Mesothelial cell of epicardium (in vitro differentiated cells): ENCODE measurements at regions not wholly inside any gene's neighbourhood (a gene's known extent, or its start where the extent isn't known, plus 50 kb on each side); places are given as distances from the start of the nearest gene placed in this dataset.

Source experiments
- DNase-seq, 2 experiments: peaks; one replicate each; pipeline ENCODE4 v3.0.0; 2021; ENCODE audit warnings: low spot score in 2 of 2; ENCODE audit not compliant: unreplicated experiment in 2 of 2
- H3K27ac Mint-ChIP-seq: 2 replicates; pipeline ENCODE4 v1.8.0; 2021; ENCODE audit warnings: mixed read lengths
- H3K27me3 Mint-ChIP-seq: 2 replicates; pipeline ENCODE4 v1.8.0; 2021; ENCODE audit warnings: low read depth, mixed read lengths
- H3K36me3 Mint-ChIP-seq: 2 replicates; pipeline ENCODE4 v1.8.0; 2021; ENCODE audit warnings: mixed read lengths
- H3K4me1 Mint-ChIP-seq: 2 replicates; pipeline ENCODE4 v1.8.0; 2021; ENCODE audit warnings: mixed read lengths
- H3K4me3 Mint-ChIP-seq: 2 replicates; pipeline ENCODE4 v1.8.0; 2021; ENCODE audit warnings: mild to moderate bottlenecking, moderate library complexity, mixed read lengths
- H3K9me3 Mint-ChIP-seq: 2 replicates; pipeline ENCODE4 v1.8.0; 2021; ENCODE audit warnings: mixed read lengths
- CTCF ChIP-seq: fragments of 200-600 bp; sonication (generic); IDR thresholded peaks from one replicate; pipeline ENCODE4 v1.5.0; 2021; ENCODE audit warnings: antibody characterized with exemption; ENCODE audit not compliant: unreplicated experiment

- H3K9me3 Mint-ChIP-seq, result peaks cover 12% of the 10 kb centered on the region
- H3K4me1 Mint-ChIP-seq, result no peaks in the 10 kb centered on the region
- H3K27ac Mint-ChIP-seq, result no peak overlapping the region
- H3K27me3 Mint-ChIP-seq, result no peaks in the 10 kb centered on the region
- H3K4me3 Mint-ChIP-seq, result no peak overlapping the region
- no peaks in the 10 kb centered on the region for H3K36me3 Mint-ChIP-seq
- TF ChIP-seq CTCF, result no peak
- no peak for DNase-seq
Observed at GRCh38 chr7:136205956-136206355, 228.8 kb upstream of the MTPN start.

- Mint-ChIP-seq H3K27ac (no peak overlapping the region), H3K9me3 (peaks cover 50% of the 10 kb centered on the region), H3K36me3 (peaks cover 20% of the 10 kb centered on the region), H3K4me1 (no peaks in the 10 kb centered on the region), H3K27me3 (no peaks in the 10 kb centered on the region), H3K4me3 (no peak overlapping the region)
- no peak for TF ChIP-seq CTCF
- DNase-seq, result no peak
Observed at GRCh38 chr7:136198168-136198567, 221.0 kb upstream of the MTPN start.

- Mint-ChIP-seq H3K27me3 (no peaks in the 10 kb centered on the region), H3K36me3 (peaks cover 20% of the 10 kb centered on the region), H3K4me3 (no peak overlapping the region), H3K4me1 (no peaks in the 10 kb centered on the region), H3K27ac (no peak overlapping the region), H3K9me3 (peaks cover 51% of the 10 kb centered on the region)
- TF ChIP-seq CTCF, result no peak
- DNase-seq, result no peak
Observed at GRCh38 chr7:136194878-136195277, 217.7 kb upstream of the MTPN start.

- DNase-seq, result no peak
- no peak overlapping the region for H3K4me3 Mint-ChIP-seq
- H3K4me1 Mint-ChIP-seq, result no peaks in the 10 kb centered on the region
- H3K9me3 Mint-ChIP-seq, result peaks cover 50% of the 10 kb centered on the region
- no peak for TF ChIP-seq CTCF
- no peaks in the 10 kb centered on the region for H3K27me3 Mint-ChIP-seq
- peaks cover 20% of the 10 kb centered on the region for H3K36me3 Mint-ChIP-seq
- no peak overlapping the region for H3K27ac Mint-ChIP-seq
Observed at GRCh38 chr7:136193940-136194339, 216.8 kb upstream of the MTPN start.

GRCh38 chr7:136189506-136189998 is 212.4 kb upstream of the MTPN start:
- no peaks in the 10 kb centered on the region for H3K27me3 Mint-ChIP-seq
- peaks cover 4% of the 10 kb centered on the region for H3K4me1 Mint-ChIP-seq

More at GRCh38 chr7:136189506-136189998, 212.4 kb upstream of the MTPN start:
- Mint-ChIP-seq H3K36me3 (peaks cover 2% of the 10 kb centered on the region), H3K4me3 (no peak overlapping the region), H3K9me3 (peaks cover 12% of the 10 kb centered on the region), H3K27ac (no peak overlapping the region)
- TF ChIP-seq CTCF, result no peak
- no peak for DNase-seq
